Inferior parietal cortex (tissue), 1 donor: ENCODE measurements at regions not wholly inside any gene's neighbourhood (a gene's known extent, or its start where the extent isn't known, plus 50 kb on each side); places are given as distances from the start of the nearest gene placed in this dataset.

Experiments
- DNase-seq: peaks from one replicate; pipeline ENCODE4 v3.0.0-alpha.2; 2016; ENCODE audit errors: extremely low spot score

- DNase-seq = no peak
Measured at GRCh38 chr5:22998362-22998761, 145.2 kb upstream of the CDH12 start.

DNA sequence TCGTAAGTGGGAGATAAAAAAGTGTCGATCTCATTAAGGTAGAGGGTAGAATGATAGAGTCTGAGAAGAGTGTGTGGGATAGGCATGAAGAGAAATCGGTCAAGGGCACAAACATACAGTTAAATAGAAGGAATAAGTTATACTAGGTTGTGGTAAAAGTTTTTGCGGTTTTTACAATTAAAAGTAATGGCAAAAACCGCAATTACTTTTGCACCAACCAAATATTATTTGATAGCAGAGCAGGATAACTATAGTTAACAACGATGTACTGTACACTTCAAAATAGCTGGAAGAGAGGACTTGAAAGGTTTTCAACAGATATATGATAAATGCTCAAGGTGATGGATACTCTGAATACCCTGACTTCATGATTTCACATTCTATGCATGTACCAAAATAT, 135.8 kb upstream of the CDH12 start:
- no peak for DNase-seq

DNA sequence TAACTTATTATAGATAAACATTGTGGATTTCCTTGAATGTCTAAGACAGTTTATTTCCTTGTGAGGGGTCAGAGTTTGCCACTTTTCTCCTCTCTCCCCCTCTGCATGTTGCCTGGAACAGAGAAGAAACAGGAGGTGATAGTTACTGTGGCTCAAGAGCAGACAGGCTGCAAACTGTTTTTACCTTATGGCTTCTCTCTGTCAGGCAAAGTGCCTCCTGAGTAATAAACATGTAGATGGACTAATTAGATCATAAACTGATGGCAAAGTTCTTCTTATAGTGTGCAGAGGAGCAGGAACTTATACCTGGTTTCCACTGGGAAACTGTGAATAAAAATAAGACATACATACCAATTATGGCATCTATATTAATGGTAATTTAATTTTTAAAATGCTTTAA, 133.1 kb upstream of the CDH12 start:
- DNase-seq = no peak

DNA sequence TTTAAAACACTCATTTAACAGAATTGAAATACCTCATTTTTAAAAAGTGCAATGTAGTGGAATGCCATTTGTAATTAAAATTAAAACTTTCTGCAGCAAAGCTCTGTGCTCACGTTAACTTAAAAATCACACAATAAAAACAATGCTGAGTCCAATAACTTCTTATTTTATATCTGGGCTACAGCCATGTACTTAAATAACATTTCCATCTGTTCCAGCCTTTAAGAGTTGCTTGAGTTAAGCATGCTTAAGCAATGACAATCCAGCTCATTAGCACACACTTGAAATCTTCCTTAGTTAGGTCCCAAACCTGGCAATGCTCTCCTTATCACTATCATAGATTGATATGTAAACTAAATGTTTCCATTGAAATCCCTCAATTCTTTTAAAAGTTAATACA, 132.3 kb upstream of the CDH12 start:
- no peak for DNase-seq

- no peak for DNase-seq
Measured at GRCh38 chr5:22970956-22971618, 117.9 kb upstream of the CDH12 start.

DNA sequence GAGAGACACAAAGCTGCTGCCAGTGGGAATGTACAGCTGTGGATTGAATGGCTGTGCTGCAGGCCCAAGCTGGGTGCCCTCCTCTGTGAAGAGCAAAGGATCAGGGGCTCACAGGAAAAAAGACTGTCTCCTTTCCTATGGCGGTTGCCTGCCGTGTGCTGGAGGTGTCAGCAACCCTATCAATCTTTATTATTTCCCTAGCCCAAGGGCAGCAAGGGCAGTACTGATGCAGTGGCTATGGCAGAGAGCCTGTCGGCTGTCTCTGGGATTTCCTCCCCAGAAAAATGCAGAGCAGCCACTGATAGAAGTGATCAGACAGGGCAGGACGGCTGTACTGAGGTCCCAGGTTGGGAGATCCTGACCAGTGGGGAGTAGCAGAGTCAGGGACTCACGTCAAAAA, 117.3 kb upstream of the CDH12 start:
- no peak for DNase-seq

GRCh38 chr5:22968386-22968785, 115.2 kb upstream of the CDH12 start:
- DNase-seq = no peak

- no peak for DNase-seq
Measured at GRCh38 chr5:22965960-22966359, 112.8 kb upstream of the CDH12 start.

DNA sequence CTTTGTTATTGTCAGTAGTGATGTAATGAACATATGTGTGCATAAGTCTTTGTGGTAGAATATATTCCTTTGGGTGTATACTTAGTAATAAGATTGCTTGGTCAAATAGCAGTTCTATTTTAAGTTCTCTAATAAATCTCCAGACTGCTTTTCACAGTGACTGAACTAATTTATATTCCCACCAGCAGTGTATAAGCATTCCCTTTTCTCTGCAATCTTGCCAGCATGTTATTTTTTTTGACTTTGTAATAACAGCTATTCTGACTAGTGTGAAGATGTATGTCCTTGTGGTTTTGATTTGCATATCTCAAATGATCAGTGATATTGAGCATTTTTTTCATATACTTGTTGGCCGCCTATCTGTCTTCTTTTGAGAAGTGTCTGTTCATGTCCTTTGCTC, 111.5 kb upstream of the CDH12 start:
- no peak for DNase-seq

GRCh38 chr5:22958462-22959262, 105.5 kb upstream of the CDH12 start:
- DNase-seq = no peak

DNA sequence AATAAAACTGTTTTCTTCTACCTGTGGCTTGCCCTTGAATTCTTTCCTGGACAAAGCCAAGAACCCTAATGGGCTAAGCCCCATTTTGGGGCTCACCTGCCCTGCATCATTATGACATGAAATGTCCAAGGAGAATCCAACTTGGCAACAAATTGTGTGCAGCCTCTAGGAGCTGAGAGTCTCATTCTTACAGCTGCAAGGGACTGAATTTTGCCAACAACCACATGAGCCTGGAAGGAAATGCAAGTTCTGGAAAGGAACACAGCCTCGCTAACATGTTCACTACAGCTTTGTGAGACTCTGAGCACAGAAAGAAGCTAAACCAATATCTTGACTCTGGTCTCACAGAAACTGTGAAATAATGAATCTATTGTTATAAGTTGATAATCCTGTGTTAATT, 94.8 kb upstream of the CDH12 start:
- DNase-seq = no peak

GRCh38 chr5:22938362-22938761, 85.2 kb upstream of the CDH12 start:
- no peak for DNase-seq

DNA sequence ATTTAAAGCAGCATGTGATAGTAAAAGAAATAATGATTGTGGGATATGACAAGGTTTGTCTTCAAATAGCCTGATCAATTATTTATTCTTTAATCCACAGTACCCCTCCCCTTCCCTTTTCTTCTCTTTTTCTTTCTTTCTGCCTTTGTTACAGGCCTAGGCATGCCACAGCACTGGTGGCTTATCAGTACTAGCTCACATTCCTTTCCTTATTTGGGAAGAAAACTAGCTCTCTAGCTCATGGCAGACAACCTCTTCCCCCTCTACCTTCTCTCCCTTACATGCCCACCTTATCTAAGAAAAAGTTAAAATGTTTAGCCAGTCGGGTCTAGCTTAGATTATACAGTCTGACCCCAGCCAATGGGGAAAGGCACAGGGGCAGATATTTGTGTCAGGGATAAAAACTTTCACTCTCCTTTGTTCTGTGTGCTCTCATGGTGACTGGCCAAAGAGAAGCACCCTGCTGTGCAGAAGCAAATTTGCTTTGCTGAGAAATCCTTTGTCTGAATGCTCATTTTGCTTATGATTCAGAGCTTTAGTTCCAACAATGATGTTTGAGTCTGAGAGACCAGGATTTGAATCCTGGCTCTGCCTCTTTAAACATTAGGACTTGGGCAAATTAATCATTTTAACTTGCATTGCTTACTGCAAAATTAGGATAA, 75.8 kb upstream of the CDH12 start:
- no peak for DNase-seq

GRCh38 chr5:22926574-22926973, 73.4 kb upstream of the CDH12 start:
- no peak for DNase-seq

DNA sequence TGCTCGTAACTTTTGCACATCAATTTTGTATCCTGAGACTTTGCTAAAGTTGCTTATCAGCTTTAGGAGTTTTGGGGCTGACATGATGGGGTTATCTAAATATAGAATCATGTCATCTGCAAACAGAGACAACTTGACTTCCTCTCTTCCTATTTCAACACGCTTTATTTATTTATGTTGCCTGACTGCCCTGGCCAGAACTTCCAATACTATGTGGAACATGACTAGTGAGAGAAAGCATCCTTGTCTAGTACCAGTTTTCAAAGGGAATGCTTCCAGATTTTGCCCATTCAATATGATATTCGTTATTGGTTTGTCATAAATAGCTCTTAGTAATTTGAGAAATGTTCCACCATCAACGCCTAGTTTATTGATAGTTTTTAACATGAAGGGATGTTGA, 65.4 kb upstream of the CDH12 start:
- DNase-seq = no peak

DNA sequence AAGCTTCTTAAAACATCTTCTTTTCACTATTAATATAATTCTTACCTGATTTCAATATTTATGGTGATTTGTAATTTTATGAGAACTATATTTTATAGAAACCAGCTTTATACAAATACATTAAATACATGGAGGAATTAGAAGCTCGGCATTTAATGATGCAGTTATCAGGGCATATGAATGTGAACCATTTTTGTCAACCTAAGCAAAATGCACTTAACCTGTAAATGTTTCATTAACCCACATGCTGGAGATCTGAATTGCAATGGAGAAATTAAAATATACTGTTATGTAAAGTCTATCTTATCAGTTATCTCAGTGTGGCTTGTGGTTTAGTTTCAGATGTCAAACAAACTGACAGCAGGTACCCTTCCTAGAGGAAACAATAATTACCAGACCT, 63.2 kb upstream of the CDH12 start:
- DNase-seq = no peak

- DNase-seq = no peak
Measured at GRCh38 chr5:22911019-22911418, 57.9 kb upstream of the CDH12 start.

GRCh38 chr5:22910523-22910922, 57.4 kb upstream of the CDH12 start:
- no peak for DNase-seq

GRCh38 chr5:22908586-22908985, 55.4 kb upstream of the CDH12 start:
- no peak for DNase-seq

DNA sequence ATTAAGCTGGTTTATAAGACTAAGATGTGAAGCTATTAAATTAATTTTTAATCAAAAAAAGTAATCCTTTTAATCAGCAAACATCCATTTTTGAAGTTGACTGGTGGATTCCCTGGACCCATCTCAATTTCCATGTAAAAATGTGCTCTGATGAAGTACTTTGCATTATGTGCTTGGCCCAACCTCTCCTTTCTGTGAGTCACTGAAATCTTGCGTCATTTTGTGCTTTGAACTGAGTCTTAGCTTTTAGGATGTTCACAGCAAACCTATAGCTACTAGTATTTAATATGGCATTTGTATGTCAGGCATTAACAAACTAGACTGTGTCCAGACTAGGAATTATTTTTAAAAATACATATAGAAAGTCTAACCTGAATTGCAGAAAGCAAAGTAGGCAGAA, 55.0 kb upstream of the CDH12 start:
- DNase-seq = no peak
